ENCODE measurements at regions not wholly inside any gene's neighbourhood (a gene's known extent, or its start where the extent isn't known, plus 50 kb on each side); places are given as distances from the start of the nearest gene placed in this dataset.

DNA sequence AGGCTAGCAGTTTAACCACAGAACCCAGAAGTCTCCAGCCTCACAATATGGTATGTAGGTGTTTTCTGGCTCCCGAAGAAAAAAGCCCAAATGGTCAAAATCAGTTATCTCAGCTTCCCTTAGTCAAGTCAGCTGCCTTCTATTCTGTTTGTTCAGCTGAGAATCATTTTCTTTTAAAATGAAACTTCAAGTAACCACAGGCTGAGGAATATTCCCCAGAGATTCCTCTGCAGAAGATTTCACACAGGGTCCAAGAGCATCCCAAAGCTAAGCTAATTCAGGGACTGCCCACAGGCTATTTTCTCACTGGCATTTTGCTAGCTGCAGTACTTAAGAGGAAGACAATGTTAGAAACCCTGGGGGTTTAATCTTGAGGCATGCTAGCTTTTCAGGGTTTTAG lies 977.0 kb upstream of the CHORDC1 start:
- TF ChIP-seq POLR2A (IDR thresholded peaks at IDR 0.05; ENCODE audit: low read depth, low read length), result no peak
- TF ChIP-seq, protein P1, sequence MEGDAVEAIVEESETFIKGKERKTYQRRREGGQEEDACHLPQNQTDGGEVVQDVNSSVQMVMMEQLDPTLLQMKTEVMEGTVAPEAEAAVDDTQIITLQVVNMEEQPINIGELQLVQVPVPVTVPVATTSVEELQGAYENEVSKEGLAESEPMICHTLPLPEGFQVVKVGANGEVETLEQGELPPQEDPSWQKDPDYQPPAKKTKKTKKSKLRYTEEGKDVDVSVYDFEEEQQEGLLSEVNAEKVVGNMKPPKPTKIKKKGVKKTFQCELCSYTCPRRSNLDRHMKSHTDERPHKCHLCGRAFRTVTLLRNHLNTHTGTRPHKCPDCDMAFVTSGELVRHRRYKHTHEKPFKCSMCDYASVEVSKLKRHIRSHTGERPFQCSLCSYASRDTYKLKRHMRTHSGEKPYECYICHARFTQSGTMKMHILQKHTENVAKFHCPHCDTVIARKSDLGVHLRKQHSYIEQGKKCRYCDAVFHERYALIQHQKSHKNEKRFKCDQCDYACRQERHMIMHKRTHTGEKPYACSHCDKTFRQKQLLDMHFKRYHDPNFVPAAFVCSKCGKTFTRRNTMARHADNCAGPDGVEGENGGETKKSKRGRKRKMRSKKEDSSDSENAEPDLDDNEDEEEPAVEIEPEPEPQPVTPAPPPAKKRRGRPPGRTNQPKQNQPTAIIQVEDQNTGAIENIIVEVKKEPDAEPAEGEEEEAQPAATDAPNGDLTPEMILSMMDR (IDR thresholded peaks at IDR 0.05; ENCODE audit: extremely low read depth in 1 of 2, insufficient read depth in 1 of 2, low read depth in 1 of 2, low read length in 2 of 2), result no peak

Data from endothelial cell of umbilical vein (primary cell).